GM10847 (cell line): ENCODE measurements at regions not wholly inside any gene's neighbourhood (a gene's known extent, or its start where the extent isn't known, plus 50 kb on each side); places are given as distances from the start of the nearest gene placed in this dataset.

ENCODE experiments used
- POLR2A ChIP-seq: IDR thresholded peaks from 2 replicates; pipeline ENCODE4 v1.6.1; 2011; ENCODE audit not compliant: insufficient read length; ENCODE audit errors: extremely low read depth

DNA sequence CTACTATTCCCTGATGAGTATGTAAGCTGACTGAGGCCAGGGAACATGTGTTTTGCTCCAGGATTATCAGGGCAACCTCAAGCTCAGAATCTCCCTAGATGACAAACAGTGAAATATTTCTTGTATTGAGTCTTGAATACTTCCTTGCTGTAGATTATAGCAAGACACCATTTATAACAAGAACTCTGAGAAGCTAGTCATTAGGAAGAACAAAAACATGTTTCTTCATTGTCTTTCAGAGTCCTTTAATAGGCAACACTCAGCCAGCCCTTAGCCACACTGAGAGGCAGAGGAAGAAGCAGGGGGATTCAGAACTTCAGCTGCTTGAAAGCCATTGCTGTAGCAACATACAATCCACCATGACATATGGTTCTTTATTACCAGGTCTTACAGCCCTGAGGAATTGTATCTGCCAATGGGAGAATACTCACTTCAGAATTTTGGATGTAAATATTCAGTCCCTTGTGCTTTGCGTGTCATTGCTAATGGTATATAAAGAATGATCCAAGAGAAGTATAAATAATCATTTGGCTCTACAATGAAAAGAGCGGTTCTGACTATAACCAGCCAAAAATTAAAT lies 117.5 kb upstream of the NCKAP5 start:
- no peak for TF ChIP-seq POLR2A

DNA sequence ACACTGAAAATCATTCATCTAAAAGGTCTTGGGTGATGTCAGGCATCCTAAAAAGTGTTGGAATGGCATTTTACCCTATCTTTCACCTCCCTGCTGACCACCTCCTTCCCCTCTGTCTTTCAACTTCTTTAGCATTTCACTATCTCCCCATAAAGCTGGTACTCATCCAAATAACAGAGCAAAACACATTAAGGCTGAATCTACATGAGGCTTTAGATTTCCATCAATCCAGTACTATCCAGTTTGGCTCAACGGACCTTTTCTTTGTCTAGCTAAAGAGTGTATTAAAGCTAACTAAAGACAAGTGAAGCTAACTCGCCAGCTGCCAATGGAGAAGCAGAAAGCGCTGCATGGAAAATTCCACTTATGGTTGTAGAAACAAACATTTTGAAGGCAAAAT lies 122.5 kb upstream of the NCKAP5 start:
- TF ChIP-seq POLR2A = no peak

DNA sequence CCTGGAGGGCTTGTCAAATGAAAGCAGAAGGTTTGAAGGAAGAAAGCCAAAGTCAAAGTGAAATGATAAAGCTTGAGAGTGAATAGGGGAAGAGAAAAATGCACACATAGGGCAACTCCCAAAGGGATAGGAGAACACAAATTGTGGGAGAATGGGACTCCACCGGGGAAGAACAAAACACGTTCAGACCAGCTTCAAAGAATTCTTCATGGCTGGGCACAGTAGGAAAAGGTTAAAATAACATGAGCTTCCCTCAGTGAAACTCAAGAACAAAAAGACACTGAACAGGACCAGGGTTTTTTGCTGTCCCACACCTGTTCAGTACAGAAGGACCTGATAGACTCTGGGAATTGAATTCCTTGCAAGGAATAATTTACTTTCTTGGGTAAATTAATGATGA lies 123.1 kb upstream of the NCKAP5 start:
- no peak for TF ChIP-seq POLR2A

DNA sequence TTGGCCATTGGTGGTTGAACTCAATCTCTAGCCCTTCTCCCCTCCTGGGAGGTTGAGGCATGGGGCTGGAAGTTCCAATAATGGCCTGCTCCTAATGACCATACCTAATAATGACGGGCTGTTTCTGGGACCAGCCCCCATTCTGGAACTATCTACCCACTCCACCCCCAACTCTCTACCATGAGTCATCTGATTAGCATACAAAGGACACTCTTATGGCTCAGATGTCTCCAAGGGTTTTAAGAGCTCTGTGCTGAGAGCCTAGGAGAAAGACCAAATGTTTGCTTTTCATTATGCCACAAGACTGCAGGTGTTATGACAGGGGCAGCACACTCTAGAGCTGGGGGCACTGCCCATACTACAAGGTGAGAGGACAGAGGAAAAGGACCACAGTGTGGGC lies 137.0 kb upstream of the NCKAP5 start:
- no peak for TF ChIP-seq POLR2A

DNA sequence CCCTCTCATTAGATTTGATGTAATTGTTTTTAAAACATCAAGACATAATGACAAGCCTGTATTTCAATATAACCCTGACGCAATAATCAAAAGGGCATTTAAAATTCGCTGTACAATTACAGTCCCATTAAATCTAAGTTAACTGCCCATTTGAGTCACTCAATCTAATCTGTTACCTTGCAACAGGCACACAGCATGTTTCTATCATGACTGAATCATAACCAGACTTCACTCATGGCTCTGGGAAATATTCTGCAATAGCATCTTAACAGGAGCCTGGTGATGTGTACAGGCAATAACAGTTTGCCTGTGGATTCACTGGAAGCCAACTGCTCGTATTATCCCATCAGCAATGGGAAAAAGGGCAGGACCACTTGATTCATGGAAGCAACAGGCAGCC lies 142.3 kb upstream of the NCKAP5 start:
- TF ChIP-seq POLR2A = no peak

DNA sequence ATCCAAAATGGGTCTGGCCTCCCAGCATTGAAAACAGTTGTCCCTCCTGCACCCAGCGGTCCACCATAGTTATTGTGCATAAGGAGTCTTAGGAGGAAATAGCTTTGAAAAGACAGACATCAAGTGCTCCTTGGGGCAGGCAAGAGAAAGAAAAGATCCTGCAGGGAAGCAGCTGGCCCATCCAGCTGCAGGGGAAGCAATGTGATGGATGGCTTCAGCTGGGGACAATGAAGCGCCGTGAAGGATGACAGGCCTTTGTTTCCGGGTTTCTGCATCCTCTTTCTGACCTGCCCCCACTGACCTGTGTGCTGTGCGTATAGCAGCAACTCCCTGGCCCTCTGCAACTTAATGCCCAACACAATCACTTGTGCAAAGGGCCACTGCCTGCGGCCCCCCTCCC lies 142.9 kb upstream of the NCKAP5 start:
- no peak for TF ChIP-seq POLR2A

DNA sequence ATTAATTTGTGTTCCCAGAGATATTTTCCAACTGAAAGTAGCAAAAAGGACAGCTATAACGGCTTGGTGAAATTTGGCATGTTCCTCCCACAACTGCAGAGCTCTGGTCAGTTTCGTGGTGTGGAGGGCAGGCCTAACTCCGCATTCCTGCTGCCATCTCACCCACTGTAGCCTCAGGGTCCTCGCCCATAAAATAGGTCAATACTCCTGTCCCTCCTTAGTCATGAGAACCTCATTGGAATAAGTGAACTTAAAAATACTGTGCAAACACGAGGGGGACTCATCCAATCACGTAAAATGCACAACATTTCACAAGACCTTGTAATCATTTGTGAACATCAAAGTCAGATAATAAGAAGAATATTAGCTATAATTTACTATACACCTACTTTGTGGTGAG lies 143.5 kb upstream of the NCKAP5 start:
- no peak for TF ChIP-seq POLR2A

GRCh38 chr2:133712369-133712768 lies 144.1 kb upstream of the NCKAP5 start:
- TF ChIP-seq POLR2A = no peak

GRCh38 chr2:133713049-133713580 lies 144.9 kb upstream of the NCKAP5 start:
- TF ChIP-seq POLR2A = no peak

GRCh38 chr2:133716166-133716565 lies 147.9 kb upstream of the NCKAP5 start:
- TF ChIP-seq POLR2A = no peak

- TF ChIP-seq POLR2A = no peak
Measured at GRCh38 chr2:133717497-133717896, 149.2 kb upstream of the NCKAP5 start.

GRCh38 chr2:133718688-133719201 lies 150.5 kb upstream of the NCKAP5 start:
- no peak for TF ChIP-seq POLR2A

DNA sequence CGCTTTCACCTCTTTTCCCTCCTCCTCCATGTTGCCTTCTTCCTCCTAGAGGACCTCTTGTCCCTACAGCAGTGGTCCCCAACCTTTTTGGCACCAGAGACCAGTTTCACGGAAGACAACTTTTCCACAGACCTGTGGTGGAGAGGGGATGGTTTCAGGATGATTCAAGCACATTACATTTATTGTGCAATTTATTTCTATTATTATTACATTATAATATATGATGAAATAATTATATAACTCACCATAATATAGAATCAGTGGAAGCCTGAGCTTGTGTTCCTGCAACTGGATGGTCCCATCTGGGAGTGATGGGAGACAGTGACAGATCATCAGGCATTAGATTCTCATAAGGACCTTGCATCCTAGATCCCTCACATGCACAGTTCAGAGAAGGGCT lies 152.2 kb upstream of the NCKAP5 start:
- no peak for TF ChIP-seq POLR2A

DNA sequence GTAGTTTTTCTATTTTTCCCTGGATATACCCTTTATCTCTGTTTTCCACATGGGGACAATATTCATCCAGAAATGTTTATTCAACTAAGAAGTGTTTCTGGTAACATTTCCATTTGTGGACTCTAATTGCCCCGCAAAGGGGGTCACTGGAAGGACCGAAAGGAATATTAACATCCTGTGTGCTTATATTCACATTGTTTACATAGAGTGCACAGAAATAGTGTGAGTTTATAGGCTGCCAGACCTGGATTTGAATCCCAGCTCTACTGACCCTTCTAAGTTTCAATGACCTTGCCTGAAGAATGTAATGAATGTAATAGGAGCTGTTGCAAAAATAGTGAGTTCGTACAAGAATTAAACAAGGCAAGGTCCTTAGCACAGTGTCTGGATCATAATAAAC lies 152.9 kb upstream of the NCKAP5 start:
- no peak for TF ChIP-seq POLR2A

DNA sequence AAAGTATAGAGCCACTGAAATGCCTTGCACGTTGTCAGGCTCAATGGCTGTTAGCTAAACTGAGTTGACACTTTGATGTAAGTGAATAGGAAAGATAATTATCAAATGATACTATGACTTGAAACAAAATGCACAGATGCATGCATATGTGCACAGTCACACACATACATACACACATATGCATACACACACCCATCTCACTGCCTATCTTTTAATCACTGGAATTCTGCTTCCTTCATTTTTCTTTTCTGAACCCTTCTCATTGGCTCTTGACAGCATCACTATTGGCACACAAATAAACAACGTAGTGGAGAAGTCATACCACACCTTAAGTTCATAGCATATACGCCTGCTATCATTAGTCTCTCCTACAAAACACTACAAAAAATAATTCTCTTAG lies 154.9 kb upstream of the NCKAP5 start:
- TF ChIP-seq POLR2A = no peak

DNA sequence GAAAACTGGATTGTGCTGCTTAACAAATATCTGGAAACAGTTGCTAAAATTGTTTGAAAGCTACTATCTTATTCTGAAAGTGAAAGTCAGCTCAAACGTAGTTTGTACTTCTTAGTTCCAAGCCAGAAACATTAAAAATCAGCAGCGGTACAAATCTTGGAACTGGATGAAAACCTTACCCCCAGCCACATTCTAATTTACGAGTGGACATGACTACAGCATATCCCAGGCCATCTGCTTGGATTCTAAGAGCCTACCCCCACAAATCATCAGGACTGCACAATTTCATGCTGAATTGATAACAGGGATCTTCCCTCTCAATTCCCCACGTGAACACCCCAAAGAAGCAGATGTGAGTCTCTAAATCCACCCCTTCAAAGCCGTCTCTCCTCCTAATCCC lies 158.7 kb upstream of the NCKAP5 start:
- TF ChIP-seq POLR2A = no peak

DNA sequence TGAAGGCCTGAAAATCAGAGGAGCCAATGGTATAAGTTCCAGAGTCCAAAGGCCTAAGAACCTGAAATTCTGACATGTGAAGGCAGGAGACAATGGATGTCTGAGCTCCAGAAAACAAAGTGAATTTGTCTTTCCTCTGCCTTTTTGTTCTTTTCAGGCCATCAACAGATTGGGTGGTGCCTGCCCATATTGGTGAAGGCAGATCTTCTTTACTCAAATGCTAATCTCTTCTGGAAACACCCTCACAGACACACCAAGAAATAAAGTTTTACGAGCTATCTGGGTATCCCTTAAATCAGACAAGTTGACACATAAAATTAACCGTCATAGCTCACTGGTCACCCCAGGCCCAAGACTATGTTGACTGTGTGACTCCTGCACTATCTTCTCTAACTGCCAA lies 163.8 kb upstream of the NCKAP5 start:
- TF ChIP-seq POLR2A = no peak

GRCh38 chr2:133732982-133733900 lies 165.0 kb upstream of the NCKAP5 start:
- TF ChIP-seq POLR2A = no peak
